Ishikawa (cell line): ENCODE measurements at regions not wholly inside any gene's neighbourhood (a gene's known extent, or its start where the extent isn't known, plus 50 kb on each side); places are given as distances from the start of the nearest gene placed in this dataset.

Experiments used
- CEBPB ChIP-seq: IDR thresholded peaks from 2 replicates; pipeline ENCODE4 v1.6.1; 2012
- CREB1 ChIP-seq: IDR thresholded peaks from 2 replicates; pipeline ENCODE4 v1.6.1; 2012; ENCODE audit warnings: low read depth
- EP300 ChIP-seq: IDR thresholded peaks from 2 replicates; pipeline ENCODE4 v1.6.1; 2012; ENCODE audit warnings: borderline replicate concordance
- MAX ChIP-seq: IDR thresholded peaks from 2 replicates; pipeline ENCODE4 v1.6.1; 2012
- RAD21 ChIP-seq: IDR thresholded peaks from 2 replicates; pipeline ENCODE4 v1.6.1; 2012; ENCODE audit warnings: low read depth
- REST ChIP-seq: IDR thresholded peaks from 2 replicates; pipeline ENCODE4 v1.6.1; 2012; ENCODE audit warnings: low read depth, mild to moderate bottlenecking
- TAF1 ChIP-seq: IDR thresholded peaks from 2 replicates; pipeline ENCODE4 v1.6.1; 2012; ENCODE audit warnings: low read depth, mild to moderate bottlenecking

- no peak for TF ChIP-seq REST
- no peak for TF ChIP-seq RAD21
- no peak for TF ChIP-seq TAF1
- TF ChIP-seq MAX = no peak
- no peak for TF ChIP-seq CREB1
- TF ChIP-seq EP300 = no peak
- no peak for TF ChIP-seq CEBPB
Measured at GRCh38 chr1:96076589-96076988, 645.0 kb upstream of the PTBP2 start.
